K562 (cell line): ENCODE measurements at regions not wholly inside any gene's neighbourhood (a gene's known extent, or its start where the extent isn't known, plus 50 kb on each side); places are given as distances from the start of the nearest gene placed in this dataset.

Experiments used
- ATAC-seq: fragments of 200-7000 bp; cut with Tn5 transposase; 3 replicates; pipeline ENCODE4 v1.9.1; 2020; ENCODE audit warnings: moderate library complexity
- BruUV-seq: library from RNA; stranded (reverse); fragments of 400-500 nt; replicated peaks from 2 replicates; lab custom pipeline; 2021; lab: Mats Ljungman, UMichigan
- CTCF ChIA-PET: fragments of 300-600 bp; formaldehyde crosslinking; extraction: SDS; loops from one replicate; lab custom pipeline; 2021; ENCODE audit warnings: low intra/inter-chr PET ratio; lab: Yijun Ruan, JAX
- POLR2A ChIA-PET: fragments of 300-600, 350-650 bp; sonication (Branson Sonifier 250); formaldehyde crosslinking; extraction: SDS; loops from one replicate; lab custom pipeline; 2021; ENCODE audit warnings: antibody characterized with exemption, inconsistent platforms; lab: Yijun Ruan, JAX
- DNase-seq, 4 experiments: peaks; one replicate each; pipeline versions ENCODE4 v3.0.0 to v3.0.0-alpha.2; 2011 to 2018; ENCODE audit warnings: low spot score in 3 of 4, mixed read lengths in 3 of 4; ENCODE audit errors: extremely low read depth in 1 of 4
- FAIRE-seq: peaks from 2 replicates; lab custom pipeline; 2011; peaks lifted over from hg19 to GRCh38; lab: Jason Lieb, UNC
- H2AFZ ChIP-seq: 2 replicates; pipeline ENCODE4 v1.6.0; 2011; ENCODE audit warnings: low read depth, low read length, control low read depth, inconsistent platforms
- H3K27ac ChIP-seq: fragments of 200-600 bp; 3 replicates; pipeline ENCODE4 v1.8.0; 2011; ENCODE audit warnings: low read depth, mild to moderate bottlenecking, control low read depth, inconsistent platforms, low read length, moderate library complexity, mixed read lengths; ENCODE audit errors: extremely low read depth
- H3K27me3 ChIP-seq, 2 experiments: fragments of 300-600 bp in 1 of 2; 2 replicates in 1 of 2; 3 replicates in 1 of 2; pipeline versions ENCODE4 v1.6.0 to v1.8.0; 2011; ENCODE audit warnings: inconsistent platforms in 2 of 2, low read length in 2 of 2, mild to moderate bottlenecking in 1 of 2, mixed read lengths in 1 of 2, moderate library complexity in 1 of 2; ENCODE audit not compliant: control insufficient read depth in 2 of 2, insufficient read depth in 2 of 2
- H3K36me3 ChIP-seq: fragments of 300-600 bp; 3 replicates; pipeline ENCODE4 v1.8.0; 2011; ENCODE audit warnings: mild to moderate bottlenecking, low read length, inconsistent platforms; ENCODE audit not compliant: control insufficient read depth, insufficient read depth
- H3K4me1 ChIP-seq, 2 experiments: fragments of 200-600 bp in 1 of 2; replicated peaks in 1 of 2; 2 replicates in 1 of 2; 3 replicates in 1 of 2; pipeline versions ENCODE4 v1.5.1 to v1.8.0; 2011; ENCODE audit warnings: inconsistent platforms in 2 of 2, low read length in 2 of 2, mild to moderate bottlenecking in 1 of 2, mixed read lengths in 1 of 2, moderate library complexity in 1 of 2; ENCODE audit not compliant: control insufficient read depth in 2 of 2, insufficient read depth in 2 of 2
- H3K4me2 ChIP-seq: 2 replicates; pipeline ENCODE4 v1.6.1; 2011; ENCODE audit warnings: low read length, control low read depth, inconsistent platforms, mixed read lengths; ENCODE audit not compliant: insufficient read depth
- H3K4me3 ChIP-seq: fragments of 200-600 bp; sonication (generic), shearing (Covaris generic); 2 replicates; pipeline ENCODE4 v1.5.1; 2016; ENCODE audit warnings: control low read depth, inconsistent platforms
- H3K79me2 ChIP-seq: fragments of 200-600 bp; 3 replicates; pipeline ENCODE4 v1.8.0; 2011; ENCODE audit warnings: low read length, inconsistent platforms; ENCODE audit not compliant: control insufficient read depth, insufficient read depth
- H3K9ac ChIP-seq, 2 experiments: 2 replicates each; pipeline versions ENCODE4 v1.6.0 to v1.6.1; 2011; ENCODE audit warnings: low read depth in 2 of 2, low read length in 2 of 2, control low read depth in 1 of 2, inconsistent platforms in 1 of 2, mild to moderate bottlenecking in 1 of 2, mixed read lengths in 1 of 2; ENCODE audit not compliant: insufficient read depth in 1 of 2
- H3K9me1 ChIP-seq: one replicate; pipeline ENCODE4 v1.6.0; 2011; ENCODE audit warnings: inconsistent platforms, mild to moderate bottlenecking, low read length, moderate library complexity; ENCODE audit not compliant: control insufficient read depth, insufficient read depth
- H3K9me3 ChIP-seq: replicated peaks from 2 replicates; pipeline ENCODE4 v1.5.1; 2011; ENCODE audit warnings: low read depth, low read length, inconsistent platforms; ENCODE audit not compliant: control insufficient read depth, insufficient read depth
- H4K20me1 ChIP-seq: replicated peaks from 2 replicates; pipeline ENCODE4 v1.6.1; 2011; ENCODE audit warnings: low read length, inconsistent platforms, mixed read lengths; ENCODE audit not compliant: control insufficient read depth, insufficient read depth
- KDM2B ChIP-seq: fragments of 250-450 bp; sonication (Bioruptor Pico); IDR thresholded peaks from 2 replicates; pipeline ENCODE4 v1.8.0; 2021; ENCODE audit warnings: mild to moderate bottlenecking, moderate library complexity
- RNF219 ChIP-seq: fragments of 250-450 bp; sonication (Bioruptor Pico); IDR thresholded peaks from 2 replicates; pipeline ENCODE4 v1.5.0; 2022; ENCODE audit warnings: mild to moderate bottlenecking
- SNRNP70 ChIP-seq: fragments of 200-400 bp; formaldehyde crosslinking; optimal IDR thresholded peaks from 2 replicates; pipeline ENCODE3; 2017; ENCODE audit warnings: low read depth, low read length
- TCF7 ChIP-seq: sonication (generic); IDR thresholded peaks from 2 replicates; pipeline ENCODE4 v1.6.1; 2016; ENCODE audit warnings: antibody characterized with exemption, borderline replicate concordance
- ZNF444 ChIP-seq: fragments of 250-450 bp; sonication (Bioruptor Pico); IDR thresholded peaks from 2 replicates; pipeline ENCODE4 v1.4.0; 2020; ENCODE audit warnings: mild to moderate bottlenecking, moderate library complexity
- WGBS: fragments of 100-300 bp; shearing (Covaris generic); methylation state at CpG from one replicate; pipeline ENCODE4 v1.1.6; 2016; ENCODE audit warnings: low coverage, mixed read lengths; ENCODE audit not compliant: insufficient coverage; ENCODE audit errors: missing lambda C conversion rate; 5-methylcytosine and 5-hydroxymethylcytosine counted together
- in situ Hi-C: fragments of 300-500 bp; cut with MboI; formaldehyde crosslinking; loops from 4 replicates; pipeline ENCODE4 v1.15.0; 2018; ENCODE audit warnings: inconsistent platforms, mixed read lengths
- intact Hi-C: fragments of 100-400 bp; cut with micrococcal nuclease; formaldehyde crosslinking; loops from 2 replicates; pipeline ENCODE4 v1.14.2; 2022
- TF ChIP-seq, protein P1 (sequence below): fragments of 450-650 bp; IDR thresholded peaks from 2 replicates; pipeline ENCODE4 v1.7.0; 2016; ENCODE audit warnings: borderline replicate concordance

- TF ChIP-seq, protein P1, sequence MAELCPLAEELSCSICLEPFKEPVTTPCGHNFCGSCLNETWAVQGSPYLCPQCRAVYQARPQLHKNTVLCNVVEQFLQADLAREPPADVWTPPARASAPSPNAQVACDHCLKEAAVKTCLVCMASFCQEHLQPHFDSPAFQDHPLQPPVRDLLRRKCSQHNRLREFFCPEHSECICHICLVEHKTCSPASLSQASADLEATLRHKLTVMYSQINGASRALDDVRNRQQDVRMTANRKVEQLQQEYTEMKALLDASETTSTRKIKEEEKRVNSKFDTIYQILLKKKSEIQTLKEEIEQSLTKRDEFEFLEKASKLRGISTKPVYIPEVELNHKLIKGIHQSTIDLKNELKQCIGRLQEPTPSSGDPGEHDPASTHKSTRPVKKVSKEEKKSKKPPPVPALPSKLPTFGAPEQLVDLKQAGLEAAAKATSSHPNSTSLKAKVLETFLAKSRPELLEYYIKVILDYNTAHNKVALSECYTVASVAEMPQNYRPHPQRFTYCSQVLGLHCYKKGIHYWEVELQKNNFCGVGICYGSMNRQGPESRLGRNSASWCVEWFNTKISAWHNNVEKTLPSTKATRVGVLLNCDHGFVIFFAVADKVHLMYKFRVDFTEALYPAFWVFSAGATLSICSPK: no peak
- TF ChIP-seq TCF7 (no peak), KDM2B (no peak), ZNF444 (CRISPR knock-in tag) (no peak), SNRNP70 (no peak), RNF219 (CRISPR knock-in tag) (no peak)
- 100% methylated on average over 3 of the region's 7 CpGs for WGBS
- peaks cover 36% of the 10 kb centered on the region; the same call in 1 of the 3 replicates for H3K36me3 ChIP-seq
- no peak overlapping the region for H3K4me2 ChIP-seq
- CTCF ChIA-PET: no interaction called here
- no TSS peak for BruUV-seq
- no peaks in the 10 kb centered on the region for H3K27me3 ChIP-seq
- H3K4me3 ChIP-seq: no peak overlapping the region
- peaks cover 0 to 24% of the 10 kb centered on the region in 2 experiments; a peak in 2 of 5 replicates for H3K4me1 ChIP-seq
- no peak for DNase-seq
- intact Hi-C loops: no loop called here
- in situ Hi-C loops: no loop called here
- FAIRE-seq: no peak
- POLR2A ChIA-PET: no interaction called here
- no peak overlapping the region for H2AFZ ChIP-seq
- H3K9ac ChIP-seq: no peak overlapping the region
- H3K9me3 ChIP-seq: no peaks in the 10 kb centered on the region
- peaks cover 3% of the 10 kb centered on the region for H3K9me1 ChIP-seq
- H3K27ac ChIP-seq: no peak overlapping the region
- no peak for ATAC-seq
- H4K20me1 ChIP-seq: peaks cover 9% of the 10 kb centered on the region; the same call in 1 of the 2 replicates
- no peaks in the 10 kb centered on the region for H3K79me2 ChIP-seq
Measured at GRCh38 chr12:124370384-124370783, 75.5 kb downstream of the RFLNA start.
